HG03521 (cell line): ENCODE measurements at regions not wholly inside any gene's neighbourhood (a gene's known extent, or its start where the extent isn't known, plus 50 kb on each side); places are given as distances from the start of the nearest gene placed in this dataset.

ENCODE experiments used
- ATAC-seq: cut with Tn5 transposase; IDR thresholded peaks from one replicate; pipeline ENCODE4 v1.9.1; 2021; ENCODE audit warnings: mild to moderate bottlenecking, moderate library complexity; ENCODE audit not compliant: unreplicated experiment

- no peak for ATAC-seq
These were observed 50.0 kb upstream of the SLCO2A1 start for GRCh38 chr3:134079761-134080160.
